ENCODE measurements at regions not wholly inside any gene's neighbourhood (a gene's known extent, or its start where the extent isn't known, plus 50 kb on each side); places are given as distances from the start of the nearest gene placed in this dataset.

DNA sequence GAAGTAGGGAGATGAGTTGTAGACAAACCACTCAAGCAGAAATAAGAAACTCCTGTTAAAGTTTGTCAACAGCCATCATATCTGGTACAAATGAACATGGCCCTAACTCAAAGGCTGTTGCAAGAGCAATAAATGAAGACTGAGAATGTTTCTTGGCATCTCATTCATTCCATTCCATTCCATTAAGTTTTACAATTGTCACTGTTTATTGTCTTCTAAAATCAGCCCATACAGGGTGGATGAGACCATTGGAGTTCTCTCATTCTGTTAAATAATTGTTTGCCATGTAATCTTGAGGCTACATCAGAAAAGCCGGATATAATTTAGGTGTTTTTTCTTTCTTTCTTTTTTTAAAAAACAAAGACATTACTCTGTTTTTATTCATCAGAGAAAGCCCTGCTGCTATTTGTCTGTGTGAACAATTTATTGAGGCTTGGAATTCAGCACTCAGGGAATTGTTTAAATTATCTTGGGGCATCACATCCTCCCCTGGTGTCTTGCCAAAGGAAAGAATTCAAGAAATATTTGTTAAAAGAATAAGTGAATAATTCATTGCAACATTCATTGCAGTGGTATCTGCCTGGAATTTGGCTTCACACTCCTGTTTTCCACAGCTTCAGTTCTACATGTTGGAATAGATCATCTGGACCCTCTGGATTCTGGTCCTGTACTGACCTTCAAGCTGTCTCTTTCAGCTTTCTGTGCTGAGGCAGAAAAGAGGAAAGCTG, 604.5 kb downstream of the PLPP3 start:
- Mint-ChIP-seq H3K4me3 (no peak overlapping the region), H3K27ac (no peak overlapping the region), H3K36me3 (no peaks in the 10 kb centered on the region), H3K4me1 (no peaks in the 10 kb centered on the region), H3K9me3 (peaks cover 2% of the 10 kb centered on the region), H3K27me3 (no peaks in the 10 kb centered on the region)
- DNase-seq, result no peak
- CTCF ChIA-PET, result no interaction called here

DNA sequence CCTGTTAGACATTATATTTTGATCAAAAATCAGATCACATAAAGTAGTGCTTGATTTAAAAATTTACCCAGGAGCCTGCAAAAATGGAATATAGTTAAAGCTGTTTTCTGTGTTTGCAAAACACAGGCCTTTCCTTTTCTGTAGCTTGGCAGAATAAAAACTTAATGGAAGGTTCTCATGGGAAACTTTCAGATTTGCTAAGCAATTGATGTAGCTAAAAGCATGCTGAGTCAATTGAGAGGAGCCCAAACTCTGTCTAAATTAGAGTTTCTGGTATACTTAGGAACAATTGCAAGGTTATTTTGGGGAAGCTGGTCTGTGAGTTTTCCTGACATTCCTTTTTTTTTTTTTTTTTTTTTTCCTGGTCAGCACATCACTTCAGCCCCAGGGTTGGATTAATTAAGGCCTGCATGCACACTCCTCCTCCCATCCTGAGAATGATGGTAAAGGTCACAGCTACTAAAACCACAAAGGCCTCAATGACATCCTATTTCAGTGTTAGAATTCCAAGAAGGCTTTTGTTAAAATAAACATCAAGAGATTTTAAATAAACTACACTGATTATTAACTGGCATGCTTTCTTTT, 608.7 kb downstream of the PLPP3 start:
- DNase-seq, result no peak
- Mint-ChIP-seq H3K9me3 (peaks cover 2% of the 10 kb centered on the region), H3K36me3 (no peaks in the 10 kb centered on the region), H3K4me1 (no peaks in the 10 kb centered on the region), H3K27ac (no peak overlapping the region), H3K4me3 (no peak overlapping the region), H3K27me3 (no peaks in the 10 kb centered on the region)
- CTCF ChIA-PET, result no interaction called here

DNA sequence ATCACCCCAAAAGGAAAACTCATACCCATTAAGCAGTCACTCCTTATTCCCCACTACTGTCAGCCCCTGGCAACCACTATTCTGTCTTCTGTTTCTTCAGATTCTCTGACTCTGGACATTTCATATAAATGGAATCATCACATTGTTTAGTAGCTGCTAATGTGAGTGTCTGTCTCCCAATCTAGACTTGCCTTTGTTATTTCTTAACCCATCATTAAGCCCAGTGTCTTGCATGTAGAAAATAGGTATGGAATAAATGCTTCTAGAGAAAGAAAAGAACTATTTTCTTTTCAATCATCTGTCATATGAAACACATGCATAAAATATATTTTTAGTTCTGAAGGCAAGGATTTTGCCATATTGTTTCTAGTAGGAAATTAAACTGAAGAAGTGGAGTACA, 610.0 kb downstream of the PLPP3 start:
- Mint-ChIP-seq H3K4me1 (no peaks in the 10 kb centered on the region), H3K4me3 (no peak overlapping the region), H3K27me3 (no peaks in the 10 kb centered on the region), H3K27ac (no peak overlapping the region), H3K9me3 (peaks cover 2% of the 10 kb centered on the region), H3K36me3 (no peaks in the 10 kb centered on the region)
- CTCF ChIA-PET, result no interaction called here
- no peak for DNase-seq

GRCh38 chr1:55968661-55969060, 610.7 kb downstream of the PLPP3 start:
- CTCF ChIA-PET, result no interaction called here
- H3K27ac Mint-ChIP-seq, result no peak overlapping the region
- DNase-seq, result no peak
- no peaks in the 10 kb centered on the region for H3K36me3 Mint-ChIP-seq
- H3K4me3 Mint-ChIP-seq, result no peak overlapping the region
- H3K4me1 Mint-ChIP-seq, result no peaks in the 10 kb centered on the region
- peaks cover 2% of the 10 kb centered on the region for H3K9me3 Mint-ChIP-seq
- no peaks in the 10 kb centered on the region for H3K27me3 Mint-ChIP-seq

DNA sequence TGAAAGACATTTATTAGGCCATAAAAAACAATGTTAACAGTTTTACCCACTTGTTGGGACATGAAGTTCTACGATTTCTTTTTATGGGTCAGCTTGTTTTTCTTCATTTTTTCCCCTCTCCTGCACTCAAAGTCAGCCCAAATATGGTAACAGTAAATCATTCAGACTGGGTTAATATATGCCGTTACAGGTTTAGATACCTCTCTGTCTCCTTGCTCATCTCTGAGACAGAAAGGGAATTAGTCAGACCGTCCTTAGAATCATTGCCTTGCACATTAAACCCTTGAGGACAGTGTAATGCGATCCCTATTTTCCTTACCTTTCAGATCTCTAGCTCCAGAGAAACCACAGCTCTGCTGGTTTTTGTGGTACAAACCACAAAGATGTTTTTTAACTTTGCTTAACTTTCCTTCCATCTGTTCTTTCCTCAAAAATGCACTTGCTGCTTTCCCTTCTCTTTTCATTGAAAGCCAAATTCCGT, 613.3 kb downstream of the PLPP3 start:
- Mint-ChIP-seq H3K9me3 (no peaks in the 10 kb centered on the region), H3K4me3 (no peak overlapping the region)
- CTCF ChIA-PET, result no interaction called here

DNA sequence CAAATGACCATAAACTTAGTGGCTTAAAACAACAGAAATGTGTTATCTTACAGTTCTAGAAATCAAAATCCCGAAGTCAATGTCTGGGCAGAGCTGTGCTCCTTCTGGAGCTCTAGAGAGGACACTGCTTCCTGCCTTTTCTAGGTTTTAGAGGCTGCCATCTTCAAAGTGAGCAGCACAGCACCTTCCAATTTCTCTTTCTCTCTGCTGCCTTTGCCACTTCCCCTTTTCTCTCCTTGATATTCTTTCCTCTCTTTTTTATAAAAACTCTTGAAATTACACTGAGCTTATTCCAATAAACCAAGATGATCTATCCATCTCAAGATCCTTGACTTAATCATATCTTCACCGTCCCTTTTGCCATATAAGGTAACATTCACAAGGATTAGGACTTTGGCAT, 616.9 kb downstream of the PLPP3 start:
- CTCF ChIA-PET, result no interaction called here
- no peak overlapping the region for H3K4me3 Mint-ChIP-seq
- no peaks in the 10 kb centered on the region for H3K9me3 Mint-ChIP-seq
- H3K27me3 Mint-ChIP-seq, result no peaks in the 10 kb centered on the region
- no peak for DNase-seq
- no peak overlapping the region for H3K27ac Mint-ChIP-seq
- H3K4me1 Mint-ChIP-seq, result no peaks in the 10 kb centered on the region
- no peaks in the 10 kb centered on the region for H3K36me3 Mint-ChIP-seq

More for the DNA sequence above, 613.3 kb downstream of the PLPP3 start:
- Mint-ChIP-seq H3K27ac (no peak overlapping the region), H3K4me1 (no peaks in the 10 kb centered on the region), H3K36me3 (no peaks in the 10 kb centered on the region), H3K27me3 (no peaks in the 10 kb centered on the region)
- DNase-seq, result no peak

GRCh38 chr1:55959136-55959548, 620.2 kb downstream of the PLPP3 start:
- Mint-ChIP-seq H3K9me3 (no peaks in the 10 kb centered on the region), H3K27ac (no peak overlapping the region), H3K4me1 (no peaks in the 10 kb centered on the region), H3K27me3 (no peaks in the 10 kb centered on the region), H3K4me3 (no peak overlapping the region), H3K36me3 (no peaks in the 10 kb centered on the region)
- no peak for DNase-seq
- CTCF ChIA-PET, result no interaction called here

DNA sequence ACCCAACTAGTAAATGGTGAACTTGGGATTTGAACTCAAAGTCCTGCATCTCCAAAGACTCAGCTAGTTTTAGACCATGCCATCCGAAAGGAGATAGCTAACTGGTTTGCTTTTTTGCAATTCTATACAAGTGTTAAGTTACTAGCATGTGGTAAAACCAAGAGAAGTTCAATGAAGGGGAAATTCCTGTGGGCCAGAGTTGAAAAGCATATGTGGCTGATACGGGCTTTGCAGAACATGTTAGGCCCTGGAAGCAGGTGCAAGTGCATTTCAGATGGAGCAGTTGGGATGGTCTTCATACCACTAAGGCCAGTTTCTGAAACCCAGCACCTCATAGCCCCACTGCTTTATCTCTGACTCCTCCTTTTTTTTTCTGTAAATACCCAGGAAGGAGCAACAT, 620.9 kb downstream of the PLPP3 start:
- no peaks in the 10 kb centered on the region for H3K4me1 Mint-ChIP-seq
- no peaks in the 10 kb centered on the region for H3K36me3 Mint-ChIP-seq
- H3K27me3 Mint-ChIP-seq, result no peaks in the 10 kb centered on the region
- CTCF ChIA-PET, result no interaction called here
- H3K9me3 Mint-ChIP-seq, result no peaks in the 10 kb centered on the region
- H3K4me3 Mint-ChIP-seq, result no peak overlapping the region
- no peak for DNase-seq
- no peak overlapping the region for H3K27ac Mint-ChIP-seq

DNA sequence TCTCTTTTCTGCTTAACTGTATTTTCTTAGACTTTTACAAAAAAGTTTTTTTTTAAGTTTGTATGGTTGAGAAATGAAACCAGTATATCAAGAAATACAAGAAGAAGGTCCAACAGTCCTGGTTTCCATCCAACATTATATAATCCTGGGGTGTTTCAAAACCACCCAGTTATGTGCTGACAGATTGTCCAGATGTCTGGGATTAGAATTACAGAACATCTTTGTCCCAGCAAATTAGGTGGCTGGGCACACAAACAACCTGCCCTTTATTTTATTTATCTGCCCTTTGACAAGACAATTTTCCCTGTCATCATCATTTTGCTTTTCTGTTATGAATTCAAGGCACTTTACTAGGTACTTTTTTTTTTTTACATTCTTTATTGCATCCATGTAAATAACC, 622.1 kb downstream of the PLPP3 start:
- CTCF ChIA-PET, result no interaction called here
- no peaks in the 10 kb centered on the region for H3K9me3 Mint-ChIP-seq

DNA sequence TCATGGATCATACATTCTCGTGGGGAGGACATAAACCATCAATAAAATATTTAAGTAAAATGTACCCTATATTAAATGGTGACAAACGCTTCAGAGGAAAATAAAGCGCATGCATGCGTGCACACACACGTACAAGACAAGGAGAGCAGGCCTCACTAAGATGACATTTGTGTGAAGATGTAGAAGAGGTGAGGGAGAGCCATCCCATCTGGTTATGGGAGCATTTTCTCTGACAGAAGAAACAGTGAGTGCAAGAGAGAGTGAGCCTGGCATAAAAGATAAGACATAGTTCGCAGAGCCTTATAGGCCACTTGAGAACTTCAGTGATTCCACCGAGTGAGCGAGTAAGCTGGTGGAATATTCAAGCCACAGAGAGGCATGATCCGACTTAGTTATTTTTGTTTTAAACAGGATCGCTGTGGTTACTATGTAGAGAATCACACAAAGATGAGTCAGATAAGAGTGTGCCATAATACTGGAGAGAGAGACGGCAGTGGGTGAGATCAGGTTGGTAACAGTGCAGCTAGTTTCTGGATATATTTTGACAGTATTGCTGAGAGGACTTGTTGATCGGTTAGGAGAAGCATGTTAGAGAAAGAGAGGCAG, 624.2 kb downstream of the PLPP3 start:
- CTCF ChIA-PET, result no interaction called here
- no peaks in the 10 kb centered on the region for H3K27me3 Mint-ChIP-seq
- no peaks in the 10 kb centered on the region for H3K36me3 Mint-ChIP-seq
- H3K4me3 Mint-ChIP-seq, result no peak overlapping the region
- H3K27ac Mint-ChIP-seq, result no peak overlapping the region
- no peaks in the 10 kb centered on the region for H3K4me1 Mint-ChIP-seq
- no peak for DNase-seq
- no peaks in the 10 kb centered on the region for H3K9me3 Mint-ChIP-seq

More for the DNA sequence above, 622.1 kb downstream of the PLPP3 start:
- Mint-ChIP-seq H3K4me1 (no peaks in the 10 kb centered on the region), H3K27ac (no peak overlapping the region), H3K36me3 (no peaks in the 10 kb centered on the region), H3K27me3 (no peaks in the 10 kb centered on the region), H3K4me3 (no peak overlapping the region)
- no peak for DNase-seq

GRCh38 chr1:55951291-55951690, 628.1 kb downstream of the PLPP3 start:
- Mint-ChIP-seq H3K4me1 (no peaks in the 10 kb centered on the region), H3K4me3 (no peak overlapping the region), H3K36me3 (no peaks in the 10 kb centered on the region), H3K9me3 (no peaks in the 10 kb centered on the region), H3K27me3 (no peaks in the 10 kb centered on the region), H3K27ac (no peak overlapping the region)
- no peak for DNase-seq
- CTCF ChIA-PET, result no interaction called here

DNA sequence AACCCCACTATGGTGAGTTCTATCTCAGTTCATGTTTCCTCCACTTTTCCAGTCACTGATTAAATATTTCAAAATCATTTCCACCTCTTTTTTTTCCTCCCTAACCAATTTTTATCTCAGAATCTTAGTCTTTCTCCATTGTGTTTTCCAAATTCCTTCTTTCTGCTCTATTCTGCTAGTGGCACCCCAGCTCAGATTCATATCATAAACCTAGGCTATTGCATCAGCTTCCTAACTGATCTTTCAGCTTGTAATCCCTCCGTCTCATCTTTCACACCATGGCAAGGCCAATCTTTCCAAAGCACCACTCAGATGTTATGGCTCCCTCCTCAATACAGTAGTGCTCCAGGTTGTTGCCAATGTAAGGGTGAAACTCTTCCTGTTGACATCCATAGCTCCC, 631.9 kb downstream of the PLPP3 start:
- CTCF ChIA-PET, result no interaction called here
- no peak overlapping the region for H3K27ac Mint-ChIP-seq
- no peaks in the 10 kb centered on the region for H3K4me1 Mint-ChIP-seq
- no peak for DNase-seq
- no peaks in the 10 kb centered on the region for H3K9me3 Mint-ChIP-seq
- H3K36me3 Mint-ChIP-seq, result no peaks in the 10 kb centered on the region
- no peaks in the 10 kb centered on the region for H3K27me3 Mint-ChIP-seq
- no peak overlapping the region for H3K4me3 Mint-ChIP-seq

DNA sequence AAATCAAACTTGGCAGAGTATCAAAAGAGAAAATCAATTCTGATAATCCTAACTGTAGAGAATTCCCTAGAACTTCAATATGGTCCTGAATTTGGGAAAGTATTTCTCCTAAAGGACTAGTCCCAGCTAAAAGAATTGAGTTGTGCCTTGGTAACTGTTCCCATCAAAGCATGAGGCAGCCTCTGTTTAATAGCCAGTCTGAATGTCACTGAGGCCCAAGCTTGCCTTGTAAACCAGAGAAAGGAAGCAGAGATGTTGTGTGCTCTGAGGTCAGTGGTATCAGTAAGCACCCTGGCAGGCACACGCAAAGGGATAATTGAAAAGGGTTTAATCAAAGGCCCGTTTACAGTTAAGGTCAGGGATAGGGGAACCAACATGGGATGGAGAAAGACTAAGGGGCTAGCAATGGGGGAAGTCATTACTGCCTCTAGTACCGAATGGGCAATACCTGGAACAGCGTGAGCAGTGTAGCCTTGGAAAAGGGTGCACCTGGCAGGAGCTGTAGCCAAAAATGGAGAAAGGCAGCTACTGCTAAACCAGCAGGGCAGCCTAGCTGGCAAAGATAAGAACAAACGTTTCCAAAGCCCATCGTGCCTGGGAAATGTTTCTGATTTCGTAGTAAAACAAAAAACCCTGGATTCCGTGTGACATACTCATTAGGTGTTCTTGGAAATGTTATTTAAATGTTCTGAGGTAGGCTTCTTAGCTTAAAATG, 635.5 kb downstream of the PLPP3 start:
- Mint-ChIP-seq H3K27ac (no peak overlapping the region), H3K4me3 (no peak overlapping the region), H3K36me3 (no peaks in the 10 kb centered on the region), H3K4me1 (no peaks in the 10 kb centered on the region), H3K27me3 (no peaks in the 10 kb centered on the region), H3K9me3 (no peaks in the 10 kb centered on the region)
- DNase-seq, result no peak
- CTCF ChIA-PET, result no interaction called here

DNA sequence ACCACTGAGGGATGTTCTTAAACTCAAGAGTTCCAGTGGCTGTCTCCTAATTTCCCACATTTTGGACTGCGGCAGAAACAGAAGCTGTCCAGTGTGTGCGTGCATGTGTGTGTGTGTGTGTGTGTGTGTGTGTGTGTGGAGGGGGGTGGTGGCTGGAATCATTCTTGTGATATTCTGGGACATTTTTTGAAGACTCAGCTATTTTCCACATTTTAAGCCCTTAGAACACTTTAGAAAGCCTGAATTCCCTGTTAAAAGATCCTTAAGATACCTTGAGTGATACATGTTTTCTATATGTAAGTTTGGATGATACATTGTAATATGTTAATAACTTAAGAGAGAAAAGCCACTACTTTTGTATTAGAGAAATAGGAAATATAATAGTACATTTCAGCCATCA, 636.4 kb downstream of the PLPP3 start:
- Mint-ChIP-seq H3K36me3 (no peaks in the 10 kb centered on the region), H3K4me1 (no peaks in the 10 kb centered on the region), H3K27ac (no peak overlapping the region), H3K27me3 (no peaks in the 10 kb centered on the region), H3K9me3 (no peaks in the 10 kb centered on the region), H3K4me3 (no peak overlapping the region)
- no peak for DNase-seq
- CTCF ChIA-PET, result no interaction called here

DNA sequence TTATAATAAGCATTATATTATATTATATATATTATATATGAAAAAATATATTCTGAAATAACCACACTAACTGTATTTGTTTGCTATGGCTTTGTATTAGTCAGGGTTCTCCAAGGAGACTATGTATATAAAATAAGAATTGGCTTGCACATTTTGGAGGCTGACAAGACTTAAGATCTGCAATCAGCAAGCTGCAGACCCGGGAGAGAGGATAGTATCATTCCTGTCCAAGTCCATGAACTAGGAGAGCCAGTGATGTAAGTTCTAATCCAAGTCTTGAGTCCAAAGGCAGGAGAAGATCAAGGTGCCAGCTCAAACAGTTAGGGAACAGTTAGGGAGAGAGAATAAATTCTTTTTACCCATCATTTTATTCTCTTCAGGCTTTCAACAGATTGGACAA, 639.5 kb downstream of the PLPP3 start:
- Mint-ChIP-seq H3K4me1 (no peaks in the 10 kb centered on the region), H3K27ac (no peak overlapping the region), H3K27me3 (no peaks in the 10 kb centered on the region), H3K9me3 (peaks cover 2% of the 10 kb centered on the region), H3K36me3 (no peaks in the 10 kb centered on the region), H3K4me3 (no peak overlapping the region)
- no peak for DNase-seq
- CTCF ChIA-PET, result no interaction called here
